K562 (cell line): ENCODE measurements at regions not wholly inside any gene's neighbourhood (a gene's known extent, or its start where the extent isn't known, plus 50 kb on each side); places are given as distances from the start of the nearest gene placed in this dataset.

Experiments
- ATAC-seq: fragments of 200-7000 bp; cut with Tn5 transposase; 3 replicates; pipeline ENCODE4 v1.9.1; 2020; ENCODE audit warnings: moderate library complexity
- BruUV-seq: library from RNA; stranded (reverse); fragments of 400-500 nt; replicated peaks from 2 replicates; lab custom pipeline; 2021; lab: Mats Ljungman, UMichigan
- CTCF ChIA-PET: fragments of 300-600 bp; formaldehyde crosslinking; extraction: SDS; loops from one replicate; lab custom pipeline; 2021; ENCODE audit warnings: low intra/inter-chr PET ratio; lab: Yijun Ruan, JAX
- POLR2A ChIA-PET: fragments of 300-600, 350-650 bp; sonication (Branson Sonifier 250); formaldehyde crosslinking; extraction: SDS; loops from one replicate; lab custom pipeline; 2021; ENCODE audit warnings: antibody characterized with exemption, inconsistent platforms; lab: Yijun Ruan, JAX
- DNase-seq, 4 experiments: peaks; one replicate each; pipeline versions ENCODE4 v3.0.0 to v3.0.0-alpha.2; 2011 to 2018; ENCODE audit warnings: low spot score in 3 of 4, mixed read lengths in 3 of 4; ENCODE audit errors: extremely low read depth in 1 of 4
- FAIRE-seq: peaks from 2 replicates; lab custom pipeline; 2011; peaks lifted over from hg19 to GRCh38; lab: Jason Lieb, UNC
- H2AFZ ChIP-seq: 2 replicates; pipeline ENCODE4 v1.6.0; 2011; ENCODE audit warnings: low read depth, low read length, control low read depth, inconsistent platforms
- H3K27ac ChIP-seq: fragments of 200-600 bp; 3 replicates; pipeline ENCODE4 v1.8.0; 2011; ENCODE audit warnings: low read depth, mild to moderate bottlenecking, control low read depth, inconsistent platforms, low read length, moderate library complexity, mixed read lengths; ENCODE audit errors: extremely low read depth
- H3K27me3 ChIP-seq, 2 experiments: fragments of 300-600 bp in 1 of 2; 2 replicates in 1 of 2; 3 replicates in 1 of 2; pipeline versions ENCODE4 v1.6.0 to v1.8.0; 2011; ENCODE audit warnings: inconsistent platforms in 2 of 2, low read length in 2 of 2, mild to moderate bottlenecking in 1 of 2, mixed read lengths in 1 of 2, moderate library complexity in 1 of 2; ENCODE audit not compliant: control insufficient read depth in 2 of 2, insufficient read depth in 2 of 2
- H3K36me3 ChIP-seq: fragments of 300-600 bp; 3 replicates; pipeline ENCODE4 v1.8.0; 2011; ENCODE audit warnings: mild to moderate bottlenecking, low read length, inconsistent platforms; ENCODE audit not compliant: control insufficient read depth, insufficient read depth
- H3K4me1 ChIP-seq, 2 experiments: fragments of 200-600 bp in 1 of 2; replicated peaks in 1 of 2; 2 replicates in 1 of 2; 3 replicates in 1 of 2; pipeline versions ENCODE4 v1.5.1 to v1.8.0; 2011; ENCODE audit warnings: inconsistent platforms in 2 of 2, low read length in 2 of 2, mild to moderate bottlenecking in 1 of 2, mixed read lengths in 1 of 2, moderate library complexity in 1 of 2; ENCODE audit not compliant: control insufficient read depth in 2 of 2, insufficient read depth in 2 of 2
- H3K4me2 ChIP-seq: 2 replicates; pipeline ENCODE4 v1.6.1; 2011; ENCODE audit warnings: low read length, control low read depth, inconsistent platforms, mixed read lengths; ENCODE audit not compliant: insufficient read depth
- H3K4me3 ChIP-seq: fragments of 200-600 bp; sonication (generic), shearing (Covaris generic); 2 replicates; pipeline ENCODE4 v1.5.1; 2016; ENCODE audit warnings: control low read depth, inconsistent platforms
- H3K79me2 ChIP-seq: fragments of 200-600 bp; 3 replicates; pipeline ENCODE4 v1.8.0; 2011; ENCODE audit warnings: low read length, inconsistent platforms; ENCODE audit not compliant: control insufficient read depth, insufficient read depth
- H3K9ac ChIP-seq, 2 experiments: 2 replicates each; pipeline versions ENCODE4 v1.6.0 to v1.6.1; 2011; ENCODE audit warnings: low read depth in 2 of 2, low read length in 2 of 2, control low read depth in 1 of 2, inconsistent platforms in 1 of 2, mild to moderate bottlenecking in 1 of 2, mixed read lengths in 1 of 2; ENCODE audit not compliant: insufficient read depth in 1 of 2
- H3K9me1 ChIP-seq: one replicate; pipeline ENCODE4 v1.6.0; 2011; ENCODE audit warnings: inconsistent platforms, mild to moderate bottlenecking, low read length, moderate library complexity; ENCODE audit not compliant: control insufficient read depth, insufficient read depth
- H3K9me3 ChIP-seq: replicated peaks from 2 replicates; pipeline ENCODE4 v1.5.1; 2011; ENCODE audit warnings: low read depth, low read length, inconsistent platforms; ENCODE audit not compliant: control insufficient read depth, insufficient read depth
- H4K20me1 ChIP-seq: replicated peaks from 2 replicates; pipeline ENCODE4 v1.6.1; 2011; ENCODE audit warnings: low read length, inconsistent platforms, mixed read lengths; ENCODE audit not compliant: control insufficient read depth, insufficient read depth
- CAMTA2 ChIP-seq: fragments of 250-450 bp; sonication (Bioruptor Pico); conservative IDR thresholded peaks from 2 replicates; pipeline ENCODE4 v1.5.1; 2022
- CBFA2T3 ChIP-seq: fragments of 450-650 bp; IDR thresholded peaks from 2 replicates; pipeline ENCODE4 v1.6.1; 2017
- EP300 ChIP-seq: IDR thresholded peaks from 2 replicates; pipeline ENCODE4 v1.6.1; 2012; ENCODE audit warnings: low read length, improper control_type of control experiment
- ESRRB ChIP-seq: fragments of 250-450 bp; sonication (Bioruptor Pico); IDR thresholded peaks from 2 replicates; pipeline ENCODE4 v1.5.0; 2020; ENCODE audit warnings: mild to moderate bottlenecking, moderate library complexity, borderline replicate concordance
- HNRNPL ChIP-seq: fragments of 200-400 bp; formaldehyde crosslinking; IDR thresholded peaks from 2 replicates; pipeline ENCODE4 v1.6.1; 2017; ENCODE audit warnings: low read depth, mild to moderate bottlenecking, low read length
- HNRNPLL ChIP-seq: fragments of 200-400 bp; formaldehyde crosslinking; IDR thresholded peaks from 2 replicates; pipeline ENCODE4 v1.6.1; 2017; ENCODE audit warnings: low read length, low read depth, mild to moderate bottlenecking; ENCODE audit not compliant: poor library complexity, severe bottlenecking
- KDM1A ChIP-seq, 2 experiments: fragments of 450-650 bp; IDR thresholded peaks; 2 replicates each; pipeline ENCODE4 v1.6.1; 2016; ENCODE audit warnings: mild to moderate bottlenecking in 2 of 2
- KLF1 ChIP-seq: fragments of 450-650 bp; IDR thresholded peaks from 2 replicates; pipeline ENCODE4 v1.6.1; 2016; ENCODE audit warnings: missing genetic modification characterization, missing compliant biosample characterization
- MBD2 ChIP-seq: sonication (generic); IDR thresholded peaks from 2 replicates; pipeline ENCODE4 v1.6.1; 2016; ENCODE audit warnings: low read depth, borderline replicate concordance
- NFIX ChIP-seq: fragments of 250-450 bp; sonication (Bioruptor Pico); IDR thresholded peaks from 2 replicates; pipeline ENCODE4 v1.4.0; 2020; ENCODE audit warnings: low read depth, mild to moderate bottlenecking, moderate library complexity
- PCBP1 ChIP-seq: fragments of 200-400 bp; formaldehyde crosslinking; IDR thresholded peaks from 2 replicates; pipeline ENCODE4 v1.6.1; 2018; ENCODE audit warnings: mild to moderate bottlenecking, low read depth, low read length; ENCODE audit not compliant: poor library complexity, severe bottlenecking
- PYGO2 ChIP-seq: fragments of 450-650 bp; IDR thresholded peaks from 2 replicates; pipeline ENCODE4 v1.6.1; 2016; ENCODE audit warnings: mild to moderate bottlenecking, missing genetic modification characterization, moderate library complexity, missing compliant biosample characterization
- RBM22 ChIP-seq: fragments of 200-400 bp; formaldehyde crosslinking; IDR thresholded peaks from 2 replicates; pipeline ENCODE4 v1.6.1; 2018; ENCODE audit warnings: low read length, low read depth; ENCODE audit not compliant: poor library complexity, severe bottlenecking
- ZNF12 ChIP-seq: sonication (generic); formaldehyde crosslinking; IDR thresholded peaks from 2 replicates; pipeline ENCODE4 v1.4.0; 2020; ENCODE audit warnings: mild to moderate bottlenecking, missing genetic modification reagents
- ZNF124 ChIP-seq: sonication (generic); formaldehyde crosslinking; IDR thresholded peaks from 2 replicates; pipeline ENCODE4 v1.8.1; 2022; ENCODE audit warnings: missing genetic modification reagents
- ZNF217 ChIP-seq: sonication (generic); formaldehyde crosslinking; IDR thresholded peaks from 2 replicates; pipeline ENCODE4 v1.8.0; 2022; ENCODE audit warnings: mild to moderate bottlenecking, missing genetic modification reagents
- ZNF274 ChIP-seq: IDR thresholded peaks from 2 replicates; pipeline ENCODE4 v1.6.1; 2011; ENCODE audit warnings: low read depth, mild to moderate bottlenecking, low read length, moderate library complexity, borderline replicate concordance
- ZNF347 ChIP-seq: fragments of 450-650 bp; formaldehyde crosslinking; IDR thresholded peaks from 2 replicates; pipeline ENCODE4 v1.4.0; 2020; ENCODE audit warnings: low read depth, mild to moderate bottlenecking, moderate library complexity
- ZNF780A ChIP-seq: fragments of 250-450 bp; sonication (Bioruptor Pico); IDR thresholded peaks from 2 replicates; pipeline ENCODE4 v1.5.0; 2021; ENCODE audit warnings: mild to moderate bottlenecking
- whole genome bisulfite sequencing: fragments of 100-300 bp; shearing (Covaris generic); methylation state at CpG from one replicate; pipeline ENCODE4 v1.1.6; 2016; ENCODE audit warnings: low coverage, mixed read lengths; ENCODE audit not compliant: insufficient coverage; ENCODE audit errors: missing lambda C conversion rate; 5-methylcytosine and 5-hydroxymethylcytosine counted together
- in situ Hi-C: fragments of 300-500 bp; cut with MboI; formaldehyde crosslinking; loops from 4 replicates; pipeline ENCODE4 v1.15.0; 2018; ENCODE audit warnings: inconsistent platforms, mixed read lengths
- intact Hi-C: fragments of 100-400 bp; cut with micrococcal nuclease; formaldehyde crosslinking; loops from 2 replicates; pipeline ENCODE4 v1.14.2; 2022
- TF ChIP-seq, protein P1 (sequence below): sonication (generic); formaldehyde crosslinking; IDR thresholded peaks from 2 replicates; pipeline ENCODE4 v1.8.0; 2022; ENCODE audit warnings: mild to moderate bottlenecking, low read depth, missing genetic modification reagents

DNA sequence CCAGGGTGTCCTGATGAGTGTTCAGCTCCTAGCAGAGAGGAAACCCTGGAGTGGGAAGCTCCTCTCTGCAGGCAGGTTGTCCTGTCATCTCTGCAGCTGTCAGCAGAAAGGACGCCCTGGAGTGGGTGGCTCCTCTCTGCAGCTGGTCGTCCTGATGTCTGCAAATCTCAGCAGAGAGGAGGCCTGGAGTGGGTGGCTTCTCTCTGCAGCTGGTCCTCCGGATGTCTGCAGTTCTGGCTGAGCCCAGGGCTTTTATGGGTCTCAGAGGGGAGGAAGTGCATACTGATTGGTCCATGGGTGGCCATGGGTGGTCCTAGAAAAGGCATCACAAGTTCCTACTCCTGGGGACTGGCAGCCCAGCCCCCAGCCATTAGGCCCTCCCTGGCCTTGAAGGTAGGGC, 102.6 kb upstream of the BNIP2 start:
- H3K9me3 ChIP-seq: no peaks in the 10 kb centered on the region
- intact Hi-C loops: no loop called here
- no peak for ATAC-seq
- in situ Hi-C loops: no loop called here
- no peak overlapping the region for H3K27ac ChIP-seq
- POLR2A ChIA-PET: no interaction called here
- H3K9me1 ChIP-seq: no peaks in the 10 kb centered on the region
- CTCF ChIA-PET: no interaction called here
- H4K20me1 ChIP-seq: no peaks in the 10 kb centered on the region; the same call in 1 of the 2 replicates
- no TSS peak for BruUV-seq
- H3K4me3 ChIP-seq: no peak overlapping the region
- WGBS: 0% methylated on average over 3 of the region's 3 CpGs
- FAIRE-seq: no peak
- H3K4me1 ChIP-seq: no peaks in the 10 kb centered on the region
- DNase-seq: no peak
- H2AFZ ChIP-seq: no peak overlapping the region
- TF ChIP-seq CAMTA2 (CRISPR knock-in tag): no peak
- TF ChIP-seq ZNF124 (CRISPR knock-in tag): no peak
- TF ChIP-seq ZNF217 (CRISPR knock-in tag): no peak
- no peak for TF ChIP-seq KDM1A (IDR thresholded peaks at IDR 0.05)
- no peak for TF ChIP-seq RBM22
- no peak for TF ChIP-seq CBFA2T3
- TF ChIP-seq ESRRB (CRISPR knock-in tag): no peak
- H3K4me2 ChIP-seq: no peak overlapping the region
- no peak overlapping the region for H3K9ac ChIP-seq
- H3K36me3 ChIP-seq: no peaks in the 10 kb centered on the region
- peaks cover 0 to 10% of the 10 kb centered on the region in 2 experiments; a peak in 2 of 5 replicates for H3K27me3 ChIP-seq
- H3K79me2 ChIP-seq: no peaks in the 10 kb centered on the region

DNA sequence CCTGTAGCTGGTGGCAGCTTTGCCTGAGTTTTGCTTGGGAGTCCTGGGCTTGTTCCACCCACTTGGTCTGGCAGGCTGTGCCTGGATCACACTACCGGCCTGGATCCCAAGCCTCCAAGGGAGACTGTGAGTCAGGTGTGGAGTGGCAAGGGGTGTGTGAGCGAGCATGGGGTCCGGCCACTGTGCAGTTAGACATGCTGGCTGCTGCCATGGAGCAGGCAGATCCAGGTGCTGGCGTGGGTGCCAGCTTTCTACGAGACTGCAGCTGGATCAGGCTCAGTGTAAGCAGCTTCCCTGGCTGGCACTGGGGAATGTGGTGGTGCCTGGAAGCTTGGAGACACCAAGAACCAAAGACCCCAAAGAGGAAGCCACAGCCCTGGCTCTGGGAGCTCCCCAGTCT, 102.0 kb upstream of the BNIP2 start:
- ChIA-PET POLR2A (interaction anchor here (1.2 kb wide), 1 partner anchor 14 kb away, joined by 4 read pairs; no protein-coding TSS in a partner anchor), CTCF (no interaction called here)
- Histone ChIP-seq H4K20me1 (no peaks in the 10 kb centered on the region; the same call in 1 of the 2 replicates), H3K79me2 (no peaks in the 10 kb centered on the region), H3K9me3 (no peaks in the 10 kb centered on the region), H3K4me1 (no peaks in the 10 kb centered on the region), H3K4me2 (no peak overlapping the region), H3K9ac (no peak overlapping the region), H3K36me3 (no peaks in the 10 kb centered on the region), H3K4me3 (no peak overlapping the region), H3K9me1 (no peaks in the 10 kb centered on the region), H3K27ac (no peak overlapping the region), H3K27me3 (peaks cover 0 to 10% of the 10 kb centered on the region in 2 experiments; a peak in 2 of 5 replicates), H2AFZ (no peak overlapping the region)
- in situ Hi-C loops (no loop called here), intact Hi-C loops (no loop called here)
- no peak for DNase-seq
- WGBS: 0% methylated on average over 5 of the region's 5 CpGs
- no TSS peak for BruUV-seq
- no peak for FAIRE-seq
- no peak for ATAC-seq
- no peak for TF ChIP-seq ZNF347 (CRISPR knock-in tag)
- TF ChIP-seq PCBP1: no peak
- no peak for TF ChIP-seq HNRNPLL
- no peak for TF ChIP-seq HNRNPL
- TF ChIP-seq EP300: no peak
- no peak for TF ChIP-seq ZNF274
- TF ChIP-seq KLF1: no peak
- TF ChIP-seq NFIX (CRISPR knock-in tag): no peak
- no peak for TF ChIP-seq ZNF780A (CRISPR knock-in tag)
- TF ChIP-seq, protein P1, sequence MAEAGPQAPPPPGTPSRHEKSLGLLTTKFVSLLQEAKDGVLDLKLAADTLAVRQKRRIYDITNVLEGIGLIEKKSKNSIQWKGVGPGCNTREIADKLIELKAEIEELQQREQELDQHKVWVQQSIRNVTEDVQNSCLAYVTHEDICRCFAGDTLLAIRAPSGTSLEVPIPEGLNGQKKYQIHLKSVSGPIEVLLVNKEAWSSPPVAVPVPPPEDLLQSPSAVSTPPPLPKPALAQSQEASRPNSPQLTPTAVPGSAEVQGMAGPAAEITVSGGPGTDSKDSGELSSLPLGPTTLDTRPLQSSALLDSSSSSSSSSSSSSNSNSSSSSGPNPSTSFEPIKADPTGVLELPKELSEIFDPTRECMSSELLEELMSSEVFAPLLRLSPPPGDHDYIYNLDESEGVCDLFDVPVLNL (CRISPR knock-in tag): no peak
- no peak for TF ChIP-seq MBD2
- TF ChIP-seq PYGO2 (tag): no peak
- TF ChIP-seq ZNF12 (CRISPR knock-in tag): no peak
